NCI-H460 (cell line): ENCODE measurements at regions not wholly inside any gene's neighbourhood (a gene's known extent, or its start where the extent isn't known, plus 50 kb on each side); places are given as distances from the start of the nearest gene placed in this dataset.

Experiments used
- DNase-seq: peaks from one replicate; pipeline ENCODE4 v3.0.0-alpha.2; 2016; ENCODE audit warnings: low read depth; ENCODE audit errors: extremely low read depth

GRCh38 chr7:32428546-32428945, 61.6 kb downstream of the LSM5 start:
- DNase-seq: no peak

GRCh38 chr7:32427769-32428291, 62.4 kb downstream of the LSM5 start:
- peak; percentile 84 for DNase-seq

GRCh38 chr7:32416846-32417245, 73.3 kb downstream of the LSM5 start:
- no peak for DNase-seq

- no peak for DNase-seq
Measured at GRCh38 chr7:32415936-32416335, 74.2 kb downstream of the LSM5 start.

GRCh38 chr7:32415519-32415918, 74.7 kb downstream of the LSM5 start:
- DNase-seq: no peak

- no peak for DNase-seq
Measured at GRCh38 chr7:32412471-32412870, 77.7 kb downstream of the LSM5 start.

- DNase-seq: no peak
Measured at GRCh38 chr7:32410545-32410944, 79.6 kb downstream of the LSM5 start.

- no peak for DNase-seq
Measured at GRCh38 chr7:32406386-32406785, 83.8 kb downstream of the LSM5 start.

- DNase-seq: no peak
Measured at GRCh38 chr7:32403463-32404229, 86.5 kb downstream of the LSM5 start.

- no peak for DNase-seq
Measured at GRCh38 chr7:32400676-32401075, 89.5 kb downstream of the LSM5 start.

- no peak for DNase-seq
Measured at GRCh38 chr7:32399311-32399710, 90.9 kb downstream of the LSM5 start.

GRCh38 chr7:32395168-32395567, 95.0 kb downstream of the LSM5 start:
- no peak for DNase-seq

GRCh38 chr7:32393861-32394260, 96.3 kb downstream of the LSM5 start:
- no peak for DNase-seq

- DNase-seq: no peak
Measured at GRCh38 chr7:32390210-32390609, 100.0 kb downstream of the LSM5 start.

GRCh38 chr7:32385316-32385956, 104.7 kb downstream of the LSM5 start:
- no peak for DNase-seq

- no peak for DNase-seq
Measured at GRCh38 chr7:32381024-32381601, 109.1 kb downstream of the LSM5 start.

- no peak for DNase-seq
Measured at GRCh38 chr7:32379510-32380112, 110.6 kb downstream of the LSM5 start.

GRCh38 chr7:32378988-32379387, 111.2 kb downstream of the LSM5 start:
- no peak for DNase-seq

GRCh38 chr7:32364581-32364980, 125.6 kb downstream of the LSM5 start:
- DNase-seq: no peak

- DNase-seq: no peak
Measured at GRCh38 chr7:32360127-32360526, 130.1 kb downstream of the LSM5 start.

- DNase-seq: peak; percentile 20
Measured at GRCh38 chr7:32357535-32358277, 132.5 kb downstream of the LSM5 start.
